ENCODE measurements at regions not wholly inside any gene's neighbourhood (a gene's known extent, or its start where the extent isn't known, plus 50 kb on each side); places are given as distances from the start of the nearest gene placed in this dataset.

DNA sequence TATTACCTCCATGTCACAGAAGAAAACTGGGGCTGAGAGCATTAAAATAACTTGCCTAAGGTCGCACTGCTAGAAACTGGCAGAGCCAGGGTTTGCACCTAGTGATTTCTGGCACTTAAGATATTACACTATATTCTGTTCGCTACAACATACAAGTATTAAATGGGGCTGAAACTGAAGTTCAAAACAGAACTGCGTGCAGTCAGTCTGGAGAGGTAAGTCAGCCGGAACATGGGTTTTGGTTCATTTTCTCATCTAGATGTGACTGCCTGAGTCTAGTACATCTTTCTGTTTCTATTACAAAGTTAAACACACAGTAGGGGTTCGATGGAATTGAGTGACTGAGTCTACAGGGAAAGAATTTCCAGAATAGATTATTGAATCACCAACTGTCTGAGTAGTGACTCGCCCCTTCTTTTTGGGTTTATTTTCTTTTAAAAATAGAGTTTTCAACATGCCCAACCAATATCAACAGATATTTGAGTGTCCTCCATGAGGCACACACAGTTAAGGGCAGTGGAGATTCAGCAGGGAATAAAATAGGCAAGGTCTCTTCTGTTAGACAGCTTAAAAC lies 150.8 kb downstream of the RNF152 start:
- Mint-ChIP-seq H3K9me3 (peaks cover 0 to 2% of the 10 kb centered on the region in 2 donors), H3K4me3 (no peak overlapping the region), H3K27me3 (ENCODE audit: low read depth in 2 of 2) (peaks cover 5 to 10% of the 10 kb centered on the region in 2 donors), H3K36me3 (no peaks in the 10 kb centered on the region), H3K27ac (no peak overlapping the region), H3K4me1 (no peaks in the 10 kb centered on the region)
- Histone ChIP-seq H3K27me3 (ENCODE audit: control insufficient read depth, insufficient read depth, low read length) (no peaks in the 10 kb centered on the region), H3K4me1 (ENCODE audit: control insufficient read depth, insufficient read depth, low read length) (no peaks in the 10 kb centered on the region), H3K36me3 (ENCODE audit: control insufficient read depth, insufficient read depth, low read length) (no peaks in the 10 kb centered on the region), H3K4me3 (ENCODE audit: low read length) (no peak overlapping the region), H3K27ac (ENCODE audit: low read length) (no peak overlapping the region), H3K9me3 (ENCODE audit: control insufficient read depth, insufficient read depth, low read length) (no peaks in the 10 kb centered on the region)
- DNase-seq = no peak
- no peak for ATAC-seq
- TF ChIP-seq CTCF (IDR thresholded peaks at IDR 0.05) = no peak
- WGBS (ENCODE audit: insufficient coverage) = 69% methylated on average over 4 of the region's 6 CpGs
- intact Hi-C loops (cut with micrococcal nuclease) = no loop called here

GRCh38 chr18:61738488-61738887 lies 154.3 kb downstream of the RNF152 start:
- WGBS (ENCODE audit: insufficient coverage) = 80% methylated on average over 3 of the region's 3 CpGs
- H3K9me3 ChIP-seq (ENCODE audit: control insufficient read depth, insufficient read depth, low read length) = no peaks in the 10 kb centered on the region
- ATAC-seq (no peak), DNase-seq (no peak)
- H3K36me3 ChIP-seq (ENCODE audit: control insufficient read depth, insufficient read depth, low read length) = no peaks in the 10 kb centered on the region
- H3K27ac ChIP-seq (ENCODE audit: low read length) = no peak overlapping the region
- H3K4me3 ChIP-seq (ENCODE audit: low read length) = no peak overlapping the region
- TF ChIP-seq CTCF (IDR thresholded peaks at IDR 0.05) = no peak
- Mint-ChIP-seq H3K36me3 (no peaks in the 10 kb centered on the region), H3K4me1 (no peaks in the 10 kb centered on the region), H3K4me3 (no peak overlapping the region), H3K9me3 (no peaks in the 10 kb centered on the region), H3K27me3 (ENCODE audit: low read depth in 2 of 2) (no peaks in the 10 kb centered on the region), H3K27ac (no peak overlapping the region)
- no peaks in the 10 kb centered on the region for H3K4me1 ChIP-seq (ENCODE audit: control insufficient read depth, insufficient read depth, low read length)
- H3K27me3 ChIP-seq (ENCODE audit: control insufficient read depth, insufficient read depth, low read length) = no peaks in the 10 kb centered on the region
- intact Hi-C loops (cut with micrococcal nuclease) = no loop called here

DNA sequence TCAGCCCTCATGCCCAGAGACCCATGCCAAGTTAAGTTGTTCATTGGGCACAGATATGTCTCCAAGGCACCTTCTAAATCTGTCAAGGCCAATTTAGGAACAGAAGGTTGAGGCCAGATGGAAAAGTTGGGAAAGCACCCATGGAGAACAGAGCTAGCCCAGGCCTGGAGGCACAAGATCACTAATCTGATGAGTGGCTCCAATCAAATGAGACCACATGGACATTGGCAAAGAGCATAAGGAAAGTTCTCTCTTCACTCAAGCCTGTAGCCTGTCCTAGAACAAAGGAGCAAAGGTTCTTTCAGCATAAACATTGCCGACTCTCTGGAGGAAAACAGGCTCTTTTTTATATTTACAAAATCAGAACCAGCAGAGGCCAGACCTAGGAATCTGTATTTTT lies 154.8 kb downstream of the RNF152 start:
- Histone ChIP-seq H3K27ac (ENCODE audit: low read length) (no peak overlapping the region), H3K4me3 (ENCODE audit: low read length) (no peak overlapping the region), H3K36me3 (ENCODE audit: control insufficient read depth, insufficient read depth, low read length) (no peaks in the 10 kb centered on the region), H3K9me3 (ENCODE audit: control insufficient read depth, insufficient read depth, low read length) (no peaks in the 10 kb centered on the region), H3K27me3 (ENCODE audit: control insufficient read depth, insufficient read depth, low read length) (no peaks in the 10 kb centered on the region), H3K4me1 (ENCODE audit: control insufficient read depth, insufficient read depth, low read length) (no peaks in the 10 kb centered on the region)
- intact Hi-C loops (cut with micrococcal nuclease) = no loop called here
- no peak overlapping the region for H3K27ac Mint-ChIP-seq
- DNase-seq (no peak), ATAC-seq (no peak)
- TF ChIP-seq CTCF (IDR thresholded peaks at IDR 0.05) = no peak
- no peaks in the 10 kb centered on the region for H3K27me3 Mint-ChIP-seq (ENCODE audit: low read depth in 2 of 2)
- H3K9me3 Mint-ChIP-seq = no peaks in the 10 kb centered on the region
- WGBS (ENCODE audit: insufficient coverage) = 77% methylated on average over 1 of the region's 1 CpG
- no peak overlapping the region for H3K4me3 Mint-ChIP-seq
- H3K4me1 Mint-ChIP-seq = no peaks in the 10 kb centered on the region
- no peaks in the 10 kb centered on the region for H3K36me3 Mint-ChIP-seq

- TF ChIP-seq CTCF (IDR thresholded peaks at IDR 0.05) = no peak
- Mint-ChIP-seq H3K36me3 (no peaks in the 10 kb centered on the region), H3K4me3 (no peak overlapping the region), H3K4me1 (no peaks in the 10 kb centered on the region), H3K27ac (no peak overlapping the region), H3K27me3 (ENCODE audit: low read depth in 2 of 2) (peaks cover 0 to 5% of the 10 kb centered on the region in 2 donors), H3K9me3 (no peaks in the 10 kb centered on the region)
- DNase-seq (no peak), ATAC-seq (no peak)
- intact Hi-C loops (cut with micrococcal nuclease) = no loop called here
- no peaks in the 10 kb centered on the region for H3K27me3 ChIP-seq (ENCODE audit: control insufficient read depth, insufficient read depth, low read length)
- H3K4me3 ChIP-seq (ENCODE audit: low read length) = no peak overlapping the region
- WGBS (ENCODE audit: insufficient coverage) = 98% methylated on average over 3 of the region's 4 CpGs
- no peaks in the 10 kb centered on the region for H3K4me1 ChIP-seq (ENCODE audit: control insufficient read depth, insufficient read depth, low read length)
- H3K27ac ChIP-seq (ENCODE audit: low read length) = no peak overlapping the region
- no peaks in the 10 kb centered on the region for H3K36me3 ChIP-seq (ENCODE audit: control insufficient read depth, insufficient read depth, low read length)
- H3K9me3 ChIP-seq (ENCODE audit: control insufficient read depth, insufficient read depth, low read length) = no peaks in the 10 kb centered on the region
Observed at GRCh38 chr18:61736133-61736532, 156.7 kb downstream of the RNF152 start.

Data from natural killer cell (primary cell).